Testis (tissue), 2 donors: ENCODE measurements at regions not wholly inside any gene's neighbourhood (a gene's known extent, or its start where the extent isn't known, plus 50 kb on each side); places are given as distances from the start of the nearest gene placed in this dataset.

ENCODE experiments used
- CTCF ChIP-seq, 3 experiments: fragments of 450-650 bp in 2 of 3; fragments of 200-600 bp in 1 of 3; sonication (generic) in 1 of 3; IDR thresholded peaks; one replicate each; pipeline ENCODE4 v1.5.1; 2016 to 2019; ENCODE audit warnings: antibody characterized with exemption in 3 of 3, mild to moderate bottlenecking in 2 of 3, moderate library complexity in 1 of 3
- POLR2A ChIP-seq: fragments of 450-650 bp; IDR thresholded peaks from one replicate; pipeline ENCODE4 v1.6.1; 2017; ENCODE audit warnings: antibody characterized with exemption, mild to moderate bottlenecking, moderate library complexity

GRCh38 chr17:36816907-36817288 is 120.4 kb upstream of the LHX1 start:
- TF ChIP-seq CTCF (IDR thresholded peaks at IDR 0.05) = no peak
- no peak for TF ChIP-seq POLR2A
